ENCODE measurements at regions not wholly inside any gene's neighbourhood (a gene's known extent, or its start where the extent isn't known, plus 50 kb on each side); places are given as distances from the start of the nearest gene placed in this dataset.

- no peak overlapping the region for H3K4me3 ChIP-seq (ENCODE audit: low read depth, low read length)
- TF ChIP-seq, protein P1, sequence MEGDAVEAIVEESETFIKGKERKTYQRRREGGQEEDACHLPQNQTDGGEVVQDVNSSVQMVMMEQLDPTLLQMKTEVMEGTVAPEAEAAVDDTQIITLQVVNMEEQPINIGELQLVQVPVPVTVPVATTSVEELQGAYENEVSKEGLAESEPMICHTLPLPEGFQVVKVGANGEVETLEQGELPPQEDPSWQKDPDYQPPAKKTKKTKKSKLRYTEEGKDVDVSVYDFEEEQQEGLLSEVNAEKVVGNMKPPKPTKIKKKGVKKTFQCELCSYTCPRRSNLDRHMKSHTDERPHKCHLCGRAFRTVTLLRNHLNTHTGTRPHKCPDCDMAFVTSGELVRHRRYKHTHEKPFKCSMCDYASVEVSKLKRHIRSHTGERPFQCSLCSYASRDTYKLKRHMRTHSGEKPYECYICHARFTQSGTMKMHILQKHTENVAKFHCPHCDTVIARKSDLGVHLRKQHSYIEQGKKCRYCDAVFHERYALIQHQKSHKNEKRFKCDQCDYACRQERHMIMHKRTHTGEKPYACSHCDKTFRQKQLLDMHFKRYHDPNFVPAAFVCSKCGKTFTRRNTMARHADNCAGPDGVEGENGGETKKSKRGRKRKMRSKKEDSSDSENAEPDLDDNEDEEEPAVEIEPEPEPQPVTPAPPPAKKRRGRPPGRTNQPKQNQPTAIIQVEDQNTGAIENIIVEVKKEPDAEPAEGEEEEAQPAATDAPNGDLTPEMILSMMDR (IDR thresholded peaks at IDR 0.05; ENCODE audit: low read depth, low read length) = no peak
Observed at GRCh38 chr13:31625115-31625514, 114.2 kb upstream of the RXFP2 start.

GRCh38 chr13:31627097-31627845, 112.1 kb upstream of the RXFP2 start:
- no peak overlapping the region for H3K4me3 ChIP-seq (ENCODE audit: low read depth, low read length)
- TF ChIP-seq, protein P1 (IDR thresholded peaks at IDR 0.05; ENCODE audit: low read depth, low read length) = no peak

- TF ChIP-seq, protein P1 (IDR thresholded peaks at IDR 0.05; ENCODE audit: low read depth, low read length) = no peak
- H3K4me3 ChIP-seq (ENCODE audit: low read depth, low read length) = no peak overlapping the region
Observed at GRCh38 chr13:31629085-31629780, 110.1 kb upstream of the RXFP2 start.

DNA sequence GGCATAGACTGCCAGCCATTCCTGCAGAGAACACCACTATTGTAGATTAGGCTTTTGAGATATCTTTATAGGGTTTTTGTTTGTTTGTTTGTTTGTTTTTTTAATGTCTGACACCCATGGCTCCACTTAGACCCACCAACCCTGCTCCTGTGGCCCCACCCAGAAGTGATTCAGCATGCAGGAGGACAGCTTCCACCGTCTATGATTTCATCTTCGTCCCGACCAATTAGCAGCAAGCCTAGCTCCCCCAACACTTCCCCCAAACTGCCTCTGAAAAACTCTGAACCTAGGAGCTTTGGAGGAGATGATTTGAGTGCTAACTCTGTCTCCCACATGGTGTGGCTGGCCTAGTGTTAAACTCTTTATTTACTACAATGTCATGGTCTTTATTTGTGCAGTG, 108.3 kb upstream of the RXFP2 start:
- TF ChIP-seq, protein P1 (IDR thresholded peaks at IDR 0.05; ENCODE audit: low read depth, low read length) = no peak
- no peak overlapping the region for H3K4me3 ChIP-seq (ENCODE audit: low read depth, low read length)

DNA sequence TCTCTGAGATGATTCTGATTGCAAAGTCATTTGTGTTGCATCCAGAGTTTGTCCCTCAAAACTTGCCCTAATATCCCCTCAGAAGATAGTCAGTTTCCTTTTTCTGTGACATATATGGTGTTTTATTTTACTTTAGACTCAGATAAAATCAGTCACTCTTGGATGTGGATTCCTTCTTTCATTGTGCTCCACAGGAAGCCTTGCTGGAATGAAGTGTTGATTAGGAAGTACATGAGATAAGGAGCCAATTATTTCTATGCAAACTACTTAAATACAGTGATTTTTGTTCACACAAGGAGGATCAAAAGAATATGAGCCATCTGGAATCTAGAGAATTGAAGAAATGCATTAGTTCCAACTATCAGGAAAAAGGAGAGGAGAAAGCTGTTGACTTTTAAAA, 107.6 kb upstream of the RXFP2 start:
- H3K4me3 ChIP-seq (ENCODE audit: low read depth, low read length) = no peak overlapping the region
- TF ChIP-seq, protein P1 (IDR thresholded peaks at IDR 0.05; ENCODE audit: low read depth, low read length) = no peak

DNA sequence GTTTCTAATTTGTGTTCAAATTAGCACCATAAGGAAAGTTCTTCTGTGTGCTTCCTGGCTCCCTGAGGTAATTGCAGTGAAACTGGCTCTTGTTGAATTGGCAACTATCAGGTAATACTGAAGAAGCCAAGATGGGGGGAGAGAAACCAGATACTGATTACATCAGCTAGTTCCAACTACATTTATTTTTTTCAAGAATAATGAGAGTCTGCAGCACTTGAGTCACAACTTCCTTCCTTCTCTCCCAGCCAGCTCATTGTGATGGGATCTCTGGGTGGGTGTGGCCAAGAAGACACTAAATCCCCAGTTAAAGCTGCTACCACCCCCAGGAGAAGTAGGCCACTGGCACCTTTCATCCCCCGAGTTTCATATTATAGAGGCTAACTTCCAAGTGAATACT, 100.7 kb upstream of the RXFP2 start:
- H3K4me3 ChIP-seq (ENCODE audit: low read depth, low read length) = no peak overlapping the region
- TF ChIP-seq, protein P1 (IDR thresholded peaks at IDR 0.05; ENCODE audit: low read depth, low read length) = no peak
